ENCODE measurements at regions not wholly inside any gene's neighbourhood (a gene's known extent, or its start where the extent isn't known, plus 50 kb on each side); places are given as distances from the start of the nearest gene placed in this dataset.

DNA sequence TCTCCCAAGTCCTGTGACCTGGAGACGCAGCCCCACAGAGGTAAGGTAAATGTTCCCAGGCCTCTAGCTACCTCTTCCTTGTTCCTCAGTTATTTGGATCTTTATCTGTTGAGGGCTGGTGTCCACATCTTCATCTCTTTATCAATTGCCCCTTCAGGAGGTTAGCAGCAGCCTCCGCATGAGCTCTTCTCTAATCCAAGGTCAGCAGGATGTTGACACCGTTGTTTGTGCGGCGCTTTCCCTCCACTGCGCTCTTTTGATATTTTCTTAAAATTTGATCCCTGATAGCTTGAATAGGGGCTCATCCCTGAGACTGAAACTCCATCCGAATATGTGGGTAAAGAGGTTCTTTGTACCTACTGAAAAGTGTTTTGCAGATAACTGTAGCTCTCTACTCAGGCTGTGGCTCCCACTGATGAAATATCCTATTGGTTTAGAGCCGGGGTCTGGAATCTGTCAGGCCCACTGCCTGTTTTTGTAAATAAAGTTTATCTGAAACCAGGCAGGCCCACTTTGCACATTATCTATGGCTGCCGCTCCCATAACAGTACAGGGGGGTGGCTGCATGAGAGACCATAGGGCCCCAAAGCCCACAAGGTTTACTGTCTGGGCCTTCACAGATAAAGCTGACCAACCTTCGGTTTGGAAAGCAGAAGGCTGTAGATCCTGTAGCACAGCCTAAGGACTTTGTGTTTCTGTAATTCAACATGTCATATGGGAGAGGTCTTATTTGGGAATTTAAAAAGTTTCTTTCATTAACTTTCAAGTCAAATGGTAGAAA is 362.6 kb downstream of the QKI start:
- H3K27me3 ChIP-seq (ENCODE audit: insufficient read depth, low read depth) = no peaks in the 10 kb centered on the region
- H4K20me1 ChIP-seq (ENCODE audit: insufficient read depth) = no peaks in the 10 kb centered on the region
- no peaks in the 10 kb centered on the region for H3K4me1 ChIP-seq (ENCODE audit: low read depth, poor library complexity, severe bottlenecking)
- H2AFZ ChIP-seq (ENCODE audit: low read depth) = no peak overlapping the region
- no peak for TF ChIP-seq CTCF (conservative IDR thresholded peaks at IDR 0.05; ENCODE audit: low read depth, low read length)
- H3K4me3 ChIP-seq (IDR thresholded peaks at IDR 0.05; ENCODE audit: insufficient read depth, low read depth, low read length) = no peak overlapping the region
- H3K79me2 ChIP-seq (ENCODE audit: insufficient read depth, low read depth) = no peaks in the 10 kb centered on the region
- H3K4me2 ChIP-seq = no peak overlapping the region
- H3K27ac ChIP-seq = no peak overlapping the region
- no peak overlapping the region for H3K9ac ChIP-seq
- H3K36me3 ChIP-seq (ENCODE audit: insufficient read depth) = no peaks in the 10 kb centered on the region

DNA sequence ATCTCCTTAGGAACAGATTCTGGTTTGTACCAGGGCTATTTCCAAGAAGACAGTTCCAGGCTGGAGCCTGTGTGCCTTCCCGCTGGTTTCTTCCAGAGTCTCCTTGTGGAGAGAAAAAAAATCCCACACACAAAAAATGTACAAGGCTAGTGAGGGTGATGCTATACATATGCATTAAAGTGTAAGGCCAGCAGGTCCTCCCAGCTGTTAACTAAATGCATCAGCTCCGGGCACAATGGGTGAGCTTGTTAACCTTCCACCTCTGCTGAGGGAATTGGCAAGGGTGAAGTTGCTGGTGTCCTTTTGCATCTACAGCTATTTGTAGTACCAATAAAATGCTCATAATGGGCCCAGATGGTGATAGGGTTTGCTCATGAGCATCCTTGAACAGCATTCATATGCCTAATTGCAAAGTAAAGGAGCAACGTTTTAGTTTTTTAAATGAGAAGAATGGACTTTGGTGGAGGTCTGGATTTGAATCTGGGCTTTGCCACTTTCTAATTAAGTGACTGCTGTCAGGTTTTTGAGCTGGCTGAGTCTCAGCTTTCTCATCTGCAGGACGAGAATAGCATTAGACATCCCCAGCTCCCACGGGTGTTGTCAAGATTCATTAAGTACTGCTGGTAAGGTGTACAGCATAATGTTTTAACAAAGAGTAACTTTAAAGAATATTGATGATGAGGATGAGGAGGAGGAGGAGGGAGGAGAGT is 361.8 kb downstream of the QKI start:
- Histone ChIP-seq H2AFZ (ENCODE audit: low read depth) (no peak overlapping the region), H3K4me3 (IDR thresholded peaks at IDR 0.05; ENCODE audit: insufficient read depth, low read depth, low read length) (no peak overlapping the region), H3K9ac (no peak overlapping the region), H3K4me2 (no peak overlapping the region), H3K4me1 (ENCODE audit: low read depth, poor library complexity, severe bottlenecking) (no peaks in the 10 kb centered on the region), H3K79me2 (ENCODE audit: insufficient read depth, low read depth) (no peaks in the 10 kb centered on the region), H3K27ac (no peak overlapping the region), H3K36me3 (ENCODE audit: insufficient read depth) (no peaks in the 10 kb centered on the region), H3K27me3 (ENCODE audit: insufficient read depth, low read depth) (no peaks in the 10 kb centered on the region), H4K20me1 (ENCODE audit: insufficient read depth) (no peaks in the 10 kb centered on the region)
- TF ChIP-seq CTCF (conservative IDR thresholded peaks at IDR 0.05; ENCODE audit: low read depth, low read length) = no peak

- H3K27me3 ChIP-seq (ENCODE audit: insufficient read depth, low read depth) = no peaks in the 10 kb centered on the region
- no peaks in the 10 kb centered on the region for H3K4me1 ChIP-seq (ENCODE audit: low read depth, poor library complexity, severe bottlenecking)
- no peak overlapping the region for H3K4me3 ChIP-seq (IDR thresholded peaks at IDR 0.05; ENCODE audit: insufficient read depth, low read depth, low read length)
- no peaks in the 10 kb centered on the region for H4K20me1 ChIP-seq (ENCODE audit: insufficient read depth)
- no peaks in the 10 kb centered on the region for H3K79me2 ChIP-seq (ENCODE audit: insufficient read depth, low read depth)
- no peak overlapping the region for H3K4me2 ChIP-seq
- TF ChIP-seq CTCF (conservative IDR thresholded peaks at IDR 0.05; ENCODE audit: low read depth, low read length) = no peak
- H3K9ac ChIP-seq = no peak overlapping the region
- no peak overlapping the region for H3K27ac ChIP-seq
- no peaks in the 10 kb centered on the region for H3K36me3 ChIP-seq (ENCODE audit: insufficient read depth)
- H2AFZ ChIP-seq (ENCODE audit: low read depth) = no peak overlapping the region
These were observed 360.8 kb downstream of the QKI start for GRCh38 chr6:163775313-163775712.

DNA sequence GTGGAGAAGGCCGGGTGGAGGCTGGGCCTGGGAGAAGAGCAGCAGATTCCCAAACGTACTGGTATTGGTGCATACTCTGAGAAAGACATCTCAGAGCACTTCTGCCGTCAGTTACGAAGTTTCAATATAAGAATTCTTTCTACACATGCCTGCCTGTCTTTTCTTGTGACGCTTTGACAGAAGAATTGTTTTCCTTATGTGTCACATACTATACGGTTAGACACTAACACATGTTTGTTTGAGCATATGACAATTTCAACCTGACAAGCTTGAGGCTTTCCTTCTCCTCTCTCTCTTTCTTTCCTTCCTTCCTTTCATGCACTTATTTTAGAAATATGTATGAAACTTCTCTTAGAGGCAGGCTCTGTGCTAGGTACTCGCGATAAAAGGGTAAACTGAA is 360.0 kb downstream of the QKI start:
- no peak for TF ChIP-seq CTCF (conservative IDR thresholded peaks at IDR 0.05; ENCODE audit: low read depth, low read length)
- no peak overlapping the region for H2AFZ ChIP-seq (ENCODE audit: low read depth)
- no peaks in the 10 kb centered on the region for H3K79me2 ChIP-seq (ENCODE audit: insufficient read depth, low read depth)

More for the DNA sequence above, 360.0 kb downstream of the QKI start:
- Histone ChIP-seq H3K4me2 (no peak overlapping the region), H3K4me1 (ENCODE audit: low read depth, poor library complexity, severe bottlenecking) (no peaks in the 10 kb centered on the region), H3K36me3 (ENCODE audit: insufficient read depth) (no peaks in the 10 kb centered on the region), H3K4me3 (IDR thresholded peaks at IDR 0.05; ENCODE audit: insufficient read depth, low read depth, low read length) (no peak overlapping the region), H3K9ac (no peak overlapping the region), H3K27me3 (ENCODE audit: insufficient read depth, low read depth) (no peaks in the 10 kb centered on the region), H4K20me1 (ENCODE audit: insufficient read depth) (no peaks in the 10 kb centered on the region), H3K27ac (no peak overlapping the region)
